ENCODE measurements at regions not wholly inside any gene's neighbourhood (a gene's known extent, or its start where the extent isn't known, plus 50 kb on each side); places are given as distances from the start of the nearest gene placed in this dataset.

DNA sequence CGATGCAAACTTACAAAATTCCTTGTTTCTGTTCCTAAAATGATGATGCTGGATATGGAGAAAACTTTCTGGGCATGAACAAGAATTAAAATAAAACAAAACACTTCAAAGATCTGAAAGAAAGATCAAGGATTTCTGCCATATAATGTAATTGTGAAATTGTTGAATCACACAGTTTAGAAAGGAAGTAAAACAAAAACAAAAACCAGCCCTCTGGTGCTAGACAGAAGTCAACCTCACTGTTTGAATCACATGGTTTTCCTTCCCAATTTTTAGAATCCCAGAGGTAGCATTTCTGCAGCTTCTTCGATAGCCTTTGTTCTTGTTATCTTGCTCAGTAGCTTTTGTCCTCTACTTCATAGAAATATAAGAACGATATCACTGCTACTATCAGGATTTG is 118.2 kb upstream of the ARGLU1 start:
- Histone ChIP-seq H3K4me3 (ENCODE audit: low read depth, low read length) (no peak overlapping the region), H3K27ac (ENCODE audit: extremely low read depth, low read depth, low read length) (no peak overlapping the region), H3K36me3 (ENCODE audit: control insufficient read depth in 2 of 2, insufficient read depth in 1 of 2, low read length in 2 of 2) (no peaks in the 10 kb centered on the region), H3K9me3 (ENCODE audit: control insufficient read depth, insufficient read depth, low read depth, low read length) (no peaks in the 10 kb centered on the region), H3K4me1 (ENCODE audit: control insufficient read depth, insufficient read depth, low read length) (no peaks in the 10 kb centered on the region)
- TF ChIP-seq, protein P1, sequence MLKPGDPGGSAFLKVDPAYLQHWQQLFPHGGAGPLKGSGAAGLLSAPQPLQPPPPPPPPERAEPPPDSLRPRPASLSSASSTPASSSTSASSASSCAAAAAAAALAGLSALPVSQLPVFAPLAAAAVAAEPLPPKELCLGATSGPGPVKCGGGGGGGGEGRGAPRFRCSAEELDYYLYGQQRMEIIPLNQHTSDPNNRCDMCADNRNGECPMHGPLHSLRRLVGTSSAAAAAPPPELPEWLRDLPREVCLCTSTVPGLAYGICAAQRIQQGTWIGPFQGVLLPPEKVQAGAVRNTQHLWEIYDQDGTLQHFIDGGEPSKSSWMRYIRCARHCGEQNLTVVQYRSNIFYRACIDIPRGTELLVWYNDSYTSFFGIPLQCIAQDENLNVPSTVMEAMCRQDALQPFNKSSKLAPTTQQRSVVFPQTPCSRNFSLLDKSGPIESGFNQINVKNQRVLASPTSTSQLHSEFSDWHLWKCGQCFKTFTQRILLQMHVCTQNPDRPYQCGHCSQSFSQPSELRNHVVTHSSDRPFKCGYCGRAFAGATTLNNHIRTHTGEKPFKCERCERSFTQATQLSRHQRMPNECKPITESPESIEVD (tag by site-specific recombination; IDR thresholded peaks at IDR 0.05) = no peak
- no peak for TF ChIP-seq YY2 (tag by site-specific recombination; IDR thresholded peaks at IDR 0.05)
- no peak for TF ChIP-seq ZNF133 (tag by site-specific recombination; IDR thresholded peaks at IDR 0.05)
- no peak for TF ChIP-seq ZNF701 (tag by site-specific recombination; IDR thresholded peaks at IDR 0.05)
- TF ChIP-seq, protein P2, sequence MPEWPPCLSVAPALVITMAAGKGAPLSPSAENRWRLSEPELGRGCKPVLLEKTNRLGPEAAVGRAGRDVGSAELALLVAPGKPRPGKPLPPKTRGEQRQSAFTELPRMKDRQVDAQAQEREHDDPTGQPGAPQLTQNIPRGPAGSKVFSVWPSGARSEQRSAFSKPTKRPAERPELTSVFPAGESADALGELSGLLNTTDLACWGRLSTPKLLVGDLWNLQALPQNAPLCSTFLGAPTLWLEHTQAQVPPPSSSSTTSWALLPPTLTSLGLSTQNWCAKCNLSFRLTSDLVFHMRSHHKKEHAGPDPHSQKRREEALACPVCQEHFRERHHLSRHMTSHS (tag by site-specific recombination; IDR thresholded peaks at IDR 0.05) = no peak
- TF ChIP-seq GFI1B (tag by site-specific recombination; IDR thresholded peaks at IDR 0.05) = no peak
- no peak for TF ChIP-seq ZBTB48 (tag by site-specific recombination; IDR thresholded peaks at IDR 0.05)
- TF ChIP-seq, protein P3, sequence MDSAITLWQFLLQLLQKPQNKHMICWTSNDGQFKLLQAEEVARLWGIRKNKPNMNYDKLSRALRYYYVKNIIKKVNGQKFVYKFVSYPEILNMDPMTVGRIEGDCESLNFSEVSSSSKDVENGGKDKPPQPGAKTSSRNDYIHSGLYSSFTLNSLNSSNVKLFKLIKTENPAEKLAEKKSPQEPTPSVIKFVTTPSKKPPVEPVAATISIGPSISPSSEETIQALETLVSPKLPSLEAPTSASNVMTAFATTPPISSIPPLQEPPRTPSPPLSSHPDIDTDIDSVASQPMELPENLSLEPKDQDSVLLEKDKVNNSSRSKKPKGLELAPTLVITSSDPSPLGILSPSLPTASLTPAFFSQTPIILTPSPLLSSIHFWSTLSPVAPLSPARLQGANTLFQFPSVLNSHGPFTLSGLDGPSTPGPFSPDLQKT (IDR thresholded peaks at IDR 0.05; ENCODE audit: borderline replicate concordance, low read depth, low read length) = no peak
- TF ChIP-seq ZNF157 (tag by site-specific recombination; IDR thresholded peaks at IDR 0.05) = no peak
- TF ChIP-seq TCF7L2 (IDR thresholded peaks at IDR 0.05; ENCODE audit: borderline replicate concordance, low read depth, low read length) = no peak
- TF ChIP-seq, protein P4, sequence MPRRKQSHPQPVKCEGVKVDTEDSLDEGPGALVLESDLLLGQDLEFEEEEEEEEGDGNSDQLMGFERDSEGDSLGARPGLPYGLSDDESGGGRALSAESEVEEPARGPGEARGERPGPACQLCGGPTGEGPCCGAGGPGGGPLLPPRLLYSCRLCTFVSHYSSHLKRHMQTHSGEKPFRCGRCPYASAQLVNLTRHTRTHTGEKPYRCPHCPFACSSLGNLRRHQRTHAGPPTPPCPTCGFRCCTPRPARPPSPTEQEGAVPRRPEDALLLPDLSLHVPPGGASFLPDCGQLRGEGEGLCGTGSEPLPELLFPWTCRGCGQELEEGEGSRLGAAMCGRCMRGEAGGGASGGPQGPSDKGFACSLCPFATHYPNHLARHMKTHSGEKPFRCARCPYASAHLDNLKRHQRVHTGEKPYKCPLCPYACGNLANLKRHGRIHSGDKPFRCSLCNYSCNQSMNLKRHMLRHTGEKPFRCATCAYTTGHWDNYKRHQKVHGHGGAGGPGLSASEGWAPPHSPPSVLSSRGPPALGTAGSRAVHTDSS (tag by site-specific recombination; IDR thresholded peaks at IDR 0.05) = no peak
- TF ChIP-seq, protein P5, sequence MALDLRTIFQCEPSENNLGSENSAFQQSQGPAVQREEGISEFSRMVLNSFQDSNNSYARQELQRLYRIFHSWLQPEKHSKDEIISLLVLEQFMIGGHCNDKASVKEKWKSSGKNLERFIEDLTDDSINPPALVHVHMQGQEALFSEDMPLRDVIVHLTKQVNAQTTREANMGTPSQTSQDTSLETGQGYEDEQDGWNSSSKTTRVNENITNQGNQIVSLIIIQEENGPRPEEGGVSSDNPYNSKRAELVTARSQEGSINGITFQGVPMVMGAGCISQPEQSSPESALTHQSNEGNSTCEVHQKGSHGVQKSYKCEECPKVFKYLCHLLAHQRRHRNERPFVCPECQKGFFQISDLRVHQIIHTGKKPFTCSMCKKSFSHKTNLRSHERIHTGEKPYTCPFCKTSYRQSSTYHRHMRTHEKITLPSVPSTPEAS (tag by site-specific recombination; IDR thresholded peaks at IDR 0.05) = no peak
- no peak for TF ChIP-seq ZIC2 (tag by site-specific recombination; IDR thresholded peaks at IDR 0.05)
- TF ChIP-seq ZNF174 (tag by site-specific recombination; IDR thresholded peaks at IDR 0.05) = no peak
- TF ChIP-seq SP2 (tag by site-specific recombination; IDR thresholded peaks at IDR 0.05) = no peak
- POLR2A ChIA-PET = no interaction called here
- CTCF ChIA-PET = interaction anchor here (0.8 kb wide), 1 partner anchor 847 kb away, joined by 4 read pairs; no protein-coding TSS in a partner anchor

DNA sequence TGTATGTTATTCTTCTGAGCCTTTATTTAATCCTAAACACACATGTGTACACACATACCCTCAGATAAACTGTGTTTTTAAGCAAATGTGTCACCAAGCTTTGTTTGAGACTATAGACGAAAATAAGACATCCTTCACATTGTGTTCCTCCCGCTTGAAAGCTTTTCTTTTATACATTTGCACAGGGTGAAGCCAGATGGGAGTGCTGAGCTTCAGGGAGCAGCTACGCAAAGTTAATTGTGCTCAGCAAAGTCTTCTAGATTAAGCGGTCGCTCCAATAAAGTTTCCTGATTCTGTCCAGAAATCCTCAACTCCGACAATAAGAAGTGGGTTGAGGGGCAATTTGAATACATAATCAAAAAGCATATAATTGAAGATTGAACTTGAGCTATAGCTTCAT is 117.2 kb upstream of the ARGLU1 start:
- ChIA-PET CTCF (interaction anchor here (0.5 to 1.5 kb wide), 2 partner anchors 65 to 88 kb away, joined by 3 to 5 read pairs; no protein-coding TSS in a partner anchor), POLR2A (no interaction called here)
- no peaks in the 10 kb centered on the region for H3K9me3 ChIP-seq (ENCODE audit: control insufficient read depth, insufficient read depth, low read depth, low read length)
- H3K4me3 ChIP-seq (ENCODE audit: low read depth, low read length) = no peak overlapping the region
- TF ChIP-seq ZBTB21 (tag by site-specific recombination; IDR thresholded peaks at IDR 0.05) (no peak), ZNF548 (tag by site-specific recombination; IDR thresholded peaks at IDR 0.05) (no peak), ZNF157 (tag by site-specific recombination; IDR thresholded peaks at IDR 0.05) (no peak), YY1 (tag by site-specific recombination; IDR thresholded peaks at IDR 0.05) (no peak), MZF1 (tag by site-specific recombination; IDR thresholded peaks at IDR 0.05; ENCODE audit: borderline replicate concordance) (no peak), ZFP37 (tag by site-specific recombination; IDR thresholded peaks at IDR 0.05) (no peak), ZSCAN23 (tag by site-specific recombination; IDR thresholded peaks at IDR 0.05) (no peak), ZNF426 (tag by site-specific recombination; IDR thresholded peaks at IDR 0.05) (no peak), ZNF433 (tag by site-specific recombination; IDR thresholded peaks at IDR 0.05; ENCODE audit: low read depth) (no peak)
- TF ChIP-seq, protein P6, sequence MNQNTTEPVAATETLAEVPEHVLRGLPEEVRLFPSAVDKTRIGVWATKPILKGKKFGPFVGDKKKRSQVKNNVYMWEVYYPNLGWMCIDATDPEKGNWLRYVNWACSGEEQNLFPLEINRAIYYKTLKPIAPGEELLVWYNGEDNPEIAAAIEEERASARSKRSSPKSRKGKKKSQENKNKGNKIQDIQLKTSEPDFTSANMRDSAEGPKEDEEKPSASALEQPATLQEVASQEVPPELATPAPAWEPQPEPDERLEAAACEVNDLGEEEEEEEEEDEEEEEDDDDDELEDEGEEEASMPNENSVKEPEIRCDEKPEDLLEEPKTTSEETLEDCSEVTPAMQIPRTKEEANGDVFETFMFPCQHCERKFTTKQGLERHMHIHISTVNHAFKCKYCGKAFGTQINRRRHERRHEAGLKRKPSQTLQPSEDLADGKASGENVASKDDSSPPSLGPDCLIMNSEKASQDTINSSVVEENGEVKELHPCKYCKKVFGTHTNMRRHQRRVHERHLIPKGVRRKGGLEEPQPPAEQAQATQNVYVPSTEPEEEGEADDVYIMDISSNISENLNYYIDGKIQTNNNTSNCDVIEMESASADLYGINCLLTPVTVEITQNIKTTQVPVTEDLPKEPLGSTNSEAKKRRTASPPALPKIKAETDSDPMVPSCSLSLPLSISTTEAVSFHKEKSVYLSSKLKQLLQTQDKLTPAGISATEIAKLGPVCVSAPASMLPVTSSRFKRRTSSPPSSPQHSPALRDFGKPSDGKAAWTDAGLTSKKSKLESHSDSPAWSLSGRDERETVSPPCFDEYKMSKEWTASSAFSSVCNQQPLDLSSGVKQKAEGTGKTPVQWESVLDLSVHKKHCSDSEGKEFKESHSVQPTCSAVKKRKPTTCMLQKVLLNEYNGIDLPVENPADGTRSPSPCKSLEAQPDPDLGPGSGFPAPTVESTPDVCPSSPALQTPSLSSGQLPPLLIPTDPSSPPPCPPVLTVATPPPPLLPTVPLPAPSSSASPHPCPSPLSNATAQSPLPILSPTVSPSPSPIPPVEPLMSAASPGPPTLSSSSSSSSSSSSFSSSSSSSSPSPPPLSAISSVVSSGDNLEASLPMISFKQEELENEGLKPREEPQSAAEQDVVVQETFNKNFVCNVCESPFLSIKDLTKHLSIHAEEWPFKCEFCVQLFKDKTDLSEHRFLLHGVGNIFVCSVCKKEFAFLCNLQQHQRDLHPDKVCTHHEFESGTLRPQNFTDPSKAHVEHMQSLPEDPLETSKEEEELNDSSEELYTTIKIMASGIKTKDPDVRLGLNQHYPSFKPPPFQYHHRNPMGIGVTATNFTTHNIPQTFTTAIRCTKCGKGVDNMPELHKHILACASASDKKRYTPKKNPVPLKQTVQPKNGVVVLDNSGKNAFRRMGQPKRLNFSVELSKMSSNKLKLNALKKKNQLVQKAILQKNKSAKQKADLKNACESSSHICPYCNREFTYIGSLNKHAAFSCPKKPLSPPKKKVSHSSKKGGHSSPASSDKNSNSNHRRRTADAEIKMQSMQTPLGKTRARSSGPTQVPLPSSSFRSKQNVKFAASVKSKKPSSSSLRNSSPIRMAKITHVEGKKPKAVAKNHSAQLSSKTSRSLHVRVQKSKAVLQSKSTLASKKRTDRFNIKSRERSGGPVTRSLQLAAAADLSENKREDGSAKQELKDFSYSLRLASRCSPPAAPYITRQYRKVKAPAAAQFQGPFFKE (tag by site-specific recombination; IDR thresholded peaks at IDR 0.05; ENCODE audit: borderline replicate concordance) = no peak
- H3K27ac ChIP-seq (ENCODE audit: extremely low read depth, low read depth, low read length) = no peak overlapping the region
- no peaks in the 10 kb centered on the region for H3K36me3 ChIP-seq (ENCODE audit: control insufficient read depth in 2 of 2, insufficient read depth in 1 of 2, low read length in 2 of 2)
- no peaks in the 10 kb centered on the region for H3K4me1 ChIP-seq (ENCODE audit: control insufficient read depth, insufficient read depth, low read length)
